GM12873 (cell line): ENCODE measurements at regions not wholly inside any gene's neighbourhood (a gene's known extent, or its start where the extent isn't known, plus 50 kb on each side); places are given as distances from the start of the nearest gene placed in this dataset.

Experiments
- CTCF ChIP-seq: IDR thresholded peaks from 2 replicates; pipeline ENCODE4 v1.5.1; 2012; ENCODE audit warnings: low read depth, mild to moderate bottlenecking, moderate library complexity, low read length, control low read depth; ENCODE audit not compliant: insufficient read depth; ENCODE audit errors: missing control alignments

GRCh38 chr6:14380901-14381828 lies 263.6 kb downstream of the CD83 start:
- TF ChIP-seq CTCF, result no peak

GRCh38 chr6:14381829-14382677 lies 264.5 kb downstream of the CD83 start:
- TF ChIP-seq CTCF, result no peak

GRCh38 chr6:14382678-14383236 lies 265.2 kb downstream of the CD83 start:
- no peak for TF ChIP-seq CTCF

- TF ChIP-seq CTCF, result no peak
Measured at GRCh38 chr6:14383393-14384174, 266.0 kb downstream of the CD83 start.

- TF ChIP-seq CTCF, result no peak
Measured at GRCh38 chr6:14384175-14384949, 266.8 kb downstream of the CD83 start.

- TF ChIP-seq CTCF, result no peak
Measured at GRCh38 chr6:14386263-14386662, 268.7 kb downstream of the CD83 start.
